Activated naive CD4-positive, alpha-beta T cell treated with anti-CD3 and anti-CD28 coated beads, Interleukin-2, amount 50 U/mL, for 16 hours (primary cell): ENCODE measurements at regions not wholly inside any gene's neighbourhood (a gene's known extent, or its start where the extent isn't known, plus 50 kb on each side); places are given as distances from the start of the nearest gene placed in this dataset.

Experiments used
- DNase-seq: peaks from one replicate; pipeline ENCODE4 v3.0.0-alpha.2; 2020

GRCh38 chr9:17894501-17895160 lies 315.8 kb downstream of the SH3GL2 start:
- no peak for DNase-seq

- DNase-seq = no peak
These were observed 321.7 kb downstream of the SH3GL2 start for GRCh38 chr9:17900606-17901005.

DNA sequence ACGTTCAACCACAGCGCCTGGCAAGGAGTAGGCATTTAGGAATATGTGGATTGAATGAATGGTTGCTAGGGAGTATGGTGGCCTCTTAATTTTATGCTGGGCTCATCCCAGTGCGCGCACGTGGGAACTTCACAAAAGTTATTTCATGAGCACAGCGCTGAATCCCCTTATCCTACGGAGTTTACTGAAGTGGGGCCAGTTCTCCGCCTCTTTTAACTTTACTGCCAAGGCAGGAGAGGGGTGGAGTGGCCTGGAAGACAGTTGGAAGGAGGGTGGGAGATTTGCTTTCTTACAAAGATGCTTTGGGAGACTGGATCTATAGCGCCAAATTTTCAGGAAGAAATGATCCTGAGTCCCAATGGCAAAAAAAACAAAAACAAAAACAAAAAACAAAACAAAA lies 326.5 kb downstream of the SH3GL2 start:
- DNase-seq = no peak

- DNase-seq = no peak
These were observed 326.9 kb downstream of the SH3GL2 start for GRCh38 chr9:17905781-17906175.

DNA sequence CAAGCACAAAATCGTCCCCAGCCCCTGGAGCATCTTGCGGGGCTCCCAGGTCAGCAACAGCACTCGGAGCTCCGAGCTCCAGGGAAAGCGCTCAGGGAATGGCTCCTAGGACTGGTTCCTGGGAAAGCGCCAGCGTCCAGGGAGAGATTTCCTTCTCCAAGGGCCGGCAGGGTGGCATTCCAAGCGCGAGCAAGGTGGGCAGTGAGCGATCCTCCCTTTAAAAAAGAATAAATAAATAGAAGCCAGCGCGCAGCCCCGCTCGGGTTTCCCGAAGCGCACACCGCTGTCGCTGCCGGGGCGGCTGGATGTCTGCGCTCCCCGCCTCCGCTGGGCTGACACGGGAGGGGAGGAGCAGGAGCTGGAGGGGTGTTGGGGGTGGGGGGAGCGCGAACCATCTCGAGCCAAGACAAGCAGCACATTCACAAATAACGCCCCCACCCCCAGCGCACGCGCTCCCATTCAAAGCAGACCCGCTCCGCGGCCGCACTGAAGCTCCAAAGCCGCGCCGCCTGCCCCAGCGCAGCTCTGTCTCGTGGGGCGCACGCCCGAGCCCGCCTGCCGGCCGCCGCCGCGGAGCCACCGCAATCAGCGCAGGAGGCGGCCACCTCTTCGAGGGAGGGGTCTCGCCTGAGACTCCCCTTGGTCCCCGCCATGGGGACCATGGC lies 327.4 kb downstream of the SH3GL2 start:
- DNase-seq = no peak

DNA sequence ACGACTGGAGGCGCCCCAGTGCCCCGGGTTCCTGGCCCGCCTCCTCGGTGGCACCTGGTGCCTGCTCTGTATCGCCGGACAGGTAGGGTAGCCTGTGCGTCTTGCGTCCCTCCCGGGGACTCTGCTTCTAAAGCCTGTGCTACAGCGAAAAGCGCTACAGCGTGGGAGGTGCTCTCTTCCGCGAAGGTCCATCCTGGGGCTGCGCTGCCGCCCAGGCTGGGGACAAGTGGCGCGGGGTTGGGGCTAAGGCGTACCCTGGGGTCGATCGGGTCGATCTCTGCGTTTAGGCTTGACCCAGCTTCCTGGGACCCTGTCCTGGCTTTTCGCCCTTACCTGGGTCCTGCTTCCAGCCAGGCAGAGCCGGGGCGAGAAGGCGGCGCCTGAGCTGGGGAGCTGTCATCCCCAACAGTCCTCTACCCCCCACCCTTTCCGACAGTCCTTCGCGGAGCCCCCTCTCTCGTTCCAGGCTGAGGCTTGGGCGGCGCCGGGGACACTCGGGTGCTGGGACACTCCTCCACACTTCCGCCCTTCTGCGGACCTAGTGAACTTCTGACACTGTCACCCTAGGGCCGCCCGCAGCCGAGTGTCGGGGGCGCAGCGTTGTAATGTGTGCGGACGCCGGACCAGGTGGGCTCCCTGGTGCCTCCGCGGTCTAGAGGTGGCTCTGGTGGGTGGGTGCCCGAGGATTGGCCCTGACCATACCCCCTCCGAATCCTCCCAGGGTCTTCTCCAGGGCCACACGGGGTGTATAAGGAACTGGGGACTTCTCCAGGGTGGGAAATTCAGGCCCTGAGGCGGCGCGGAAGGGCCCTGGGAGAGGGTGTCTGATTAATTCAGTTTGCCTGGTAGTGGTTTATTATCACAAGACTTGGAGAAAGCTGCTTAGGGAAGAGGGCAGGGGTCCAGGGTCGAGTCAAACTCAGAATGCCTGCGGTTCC lies 328.2 kb downstream of the SH3GL2 start:
- DNase-seq = no peak

GRCh38 chr9:17907779-17908508 lies 329.1 kb downstream of the SH3GL2 start:
- DNase-seq = no peak

- no peak for DNase-seq
These were observed 347.4 kb downstream of the SH3GL2 start for GRCh38 chr9:17926246-17926645.

DNA sequence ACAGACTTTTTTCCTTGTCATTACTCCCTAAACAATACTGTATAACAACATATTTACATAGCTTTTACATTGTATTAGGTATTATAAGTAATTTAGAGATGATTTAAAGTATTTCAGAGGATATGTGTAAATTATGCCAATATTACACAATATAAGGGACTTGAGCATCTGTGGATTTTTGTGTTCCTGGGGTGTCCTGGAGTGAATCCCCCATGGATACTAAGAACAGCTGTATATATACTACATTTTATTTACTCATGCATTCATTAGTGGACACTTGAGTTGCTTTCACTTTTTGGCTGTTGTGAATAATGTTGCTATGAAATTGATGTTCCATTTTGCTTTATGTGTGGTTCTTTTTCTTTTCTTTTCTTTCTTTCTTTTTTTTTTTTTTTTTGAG lies 348.8 kb downstream of the SH3GL2 start:
- DNase-seq = no peak

GRCh38 chr9:17928228-17928627 lies 349.4 kb downstream of the SH3GL2 start:
- DNase-seq = no peak

- DNase-seq = no peak
These were observed 349.9 kb downstream of the SH3GL2 start for GRCh38 chr9:17928768-17929167.

DNA sequence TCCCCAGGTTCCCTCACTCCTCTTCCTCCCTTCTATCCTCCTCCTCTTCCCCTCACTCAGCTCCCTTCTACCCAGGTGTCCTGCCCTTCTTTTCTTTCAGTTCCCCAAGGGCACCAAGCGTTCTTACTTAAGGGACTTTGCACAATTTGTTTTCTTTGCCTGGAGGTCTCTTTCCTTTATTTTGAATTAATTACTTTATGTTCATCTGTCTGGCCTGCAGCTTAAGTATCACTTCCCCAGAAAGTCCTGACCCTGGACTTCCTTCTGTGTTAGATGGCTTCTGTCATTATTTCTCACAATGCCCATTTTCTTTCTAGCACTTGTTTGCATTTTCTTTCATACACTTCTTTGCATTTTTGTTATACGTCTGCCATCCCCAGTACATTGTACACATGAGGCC lies 350.6 kb downstream of the SH3GL2 start:
- no peak for DNase-seq

DNA sequence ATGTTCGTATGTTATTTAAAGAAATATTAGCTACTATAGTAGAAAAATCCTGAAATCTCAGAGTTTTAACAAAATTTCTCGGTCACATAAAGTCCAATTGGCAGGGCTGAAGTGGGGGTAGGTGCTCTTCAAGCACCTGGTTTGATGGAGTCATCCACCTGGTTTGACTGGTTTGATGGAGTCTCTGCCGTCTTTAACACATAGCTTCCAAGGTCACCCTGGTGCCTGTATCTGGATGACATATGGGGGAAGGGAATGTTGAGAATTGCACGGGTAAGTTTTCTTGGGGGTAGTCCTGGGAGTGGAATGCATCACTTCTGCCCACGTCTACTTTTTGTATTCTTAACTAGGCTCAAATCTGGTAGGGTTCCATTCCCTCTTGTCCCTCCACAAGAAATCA lies 351.2 kb downstream of the SH3GL2 start:
- no peak for DNase-seq

GRCh38 chr9:17936365-17936764 lies 357.5 kb downstream of the SH3GL2 start:
- DNase-seq = no peak

- no peak for DNase-seq
These were observed 359.3 kb downstream of the SH3GL2 start for GRCh38 chr9:17938035-17938655.

DNA sequence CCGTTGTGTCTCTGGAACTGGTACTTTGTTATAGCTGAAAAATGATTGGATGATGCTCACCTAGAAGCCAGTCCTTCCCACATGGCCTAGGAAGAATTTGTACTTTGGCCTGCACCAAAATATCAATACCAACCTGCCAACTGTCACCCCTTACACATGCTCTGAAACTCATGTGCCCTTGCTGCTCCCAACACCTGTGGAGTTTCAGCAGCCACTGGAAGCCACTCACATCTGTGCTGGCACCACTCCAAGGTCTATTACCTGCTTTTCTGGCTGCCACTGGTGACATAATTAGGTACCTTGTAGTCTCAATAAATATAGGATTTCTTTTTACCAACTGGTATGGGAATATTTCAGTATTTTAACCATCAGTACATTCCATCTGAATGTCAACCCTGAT lies 363.6 kb downstream of the SH3GL2 start:
- no peak for DNase-seq

- DNase-seq = no peak
These were observed 376.5 kb downstream of the SH3GL2 start for GRCh38 chr9:17955409-17955808.

GRCh38 chr9:17958363-17958762 lies 379.5 kb downstream of the SH3GL2 start:
- DNase-seq = no peak

DNA sequence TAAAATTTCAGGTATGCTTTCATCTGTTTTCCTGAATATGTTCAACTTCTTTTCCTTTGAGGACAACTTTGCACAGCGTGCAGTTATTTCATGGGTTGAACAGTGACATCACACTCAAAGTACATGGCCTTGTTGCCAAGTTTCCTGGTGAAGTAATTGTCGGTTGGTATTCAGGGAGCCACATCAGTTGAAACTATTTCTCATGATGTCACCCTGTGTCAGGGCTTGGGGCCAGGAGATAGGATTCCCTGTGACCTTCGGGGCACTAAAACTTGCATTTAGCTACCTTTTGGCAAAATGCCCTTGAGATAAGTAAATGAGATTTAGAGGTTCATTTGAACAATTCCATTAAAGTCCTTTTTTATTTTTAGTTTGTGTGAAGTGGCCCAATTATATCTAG lies 383.9 kb downstream of the SH3GL2 start:
- DNase-seq = no peak

GRCh38 chr9:17963498-17963897 lies 384.6 kb downstream of the SH3GL2 start:
- DNase-seq = no peak

- DNase-seq = no peak
These were observed 388.9 kb downstream of the SH3GL2 start for GRCh38 chr9:17967731-17968130.

GRCh38 chr9:17969232-17969631 lies 390.4 kb downstream of the SH3GL2 start:
- no peak for DNase-seq

- DNase-seq = no peak
These were observed 391.4 kb downstream of the SH3GL2 start for GRCh38 chr9:17970277-17970676.
